Panc1 (cell line): ENCODE measurements at regions not wholly inside any gene's neighbourhood (a gene's known extent, or its start where the extent isn't known, plus 50 kb on each side); places are given as distances from the start of the nearest gene placed in this dataset.
"Not testable (repeated sequence)": the region's sequence is repeated elsewhere in the genome, so short reads cannot be mapped to it uniquely, and the experiment has no call there.

Experiments used
- ATAC-seq: fragments of 200-7000 bp; cut with Tn5 transposase; 2 replicates; pipeline ENCODE4 v1.9.1; 2020; ENCODE audit warnings: mild to moderate bottlenecking, moderate library complexity
- BruUV-seq: library from RNA; stranded (reverse); fragments of 400-500 nt; replicated peaks from 2 replicates; lab custom pipeline; 2021; lab: Mats Ljungman, UMichigan
- CTCF ChIA-PET: fragments of 300-600 bp; sonication (Branson Sonifier 250); formaldehyde crosslinking; loops from one replicate; lab custom pipeline; 2022; ENCODE audit warnings: antibody characterized with exemption; lab: Charles Lee
- POLR2A ChIA-PET: fragments of 300-600 bp; sonication (Branson Sonifier 250); formaldehyde crosslinking; loops from one replicate; lab custom pipeline; 2022; ENCODE audit warnings: antibody characterized with exemption; lab: Charles Lee
- DNase-seq: peaks from one replicate; pipeline ENCODE4 v3.0.0-alpha.2; 2010; ENCODE audit warnings: low read depth, low spot score
- H3K27ac ChIP-seq: 2 replicates; pipeline ENCODE4 v1.5.1; 2011; ENCODE audit warnings: mild to moderate bottlenecking, low read length, inconsistent platforms
- H3K27me3 ChIP-seq: fragments of 200-500 bp; sonication (Bioruptor generic); 2 replicates; pipeline ENCODE4 v1.6.0; 2014; ENCODE audit warnings: low read length, inconsistent platforms; ENCODE audit not compliant: control insufficient read depth, insufficient read depth
- H3K36me3 ChIP-seq: fragments of 200-500 bp; sonication (Bioruptor generic); 2 replicates; pipeline ENCODE4 v1.5.1; 2014; ENCODE audit warnings: inconsistent platforms, mild to moderate bottlenecking, low read length, moderate library complexity; ENCODE audit not compliant: control insufficient read depth, insufficient read depth
- H3K4me1 ChIP-seq: 2 replicates; pipeline ENCODE4 v1.5.1; 2011; ENCODE audit warnings: inconsistent platforms, mild to moderate bottlenecking, low read length, moderate library complexity; ENCODE audit not compliant: control insufficient read depth, insufficient read depth
- H3K4me3 ChIP-seq, 2 experiments: 2 replicates each; pipeline ENCODE4 v1.5.1; 2011 to 2012; ENCODE audit warnings: low read depth in 2 of 2, low read length in 2 of 2, mild to moderate bottlenecking in 2 of 2, inconsistent platforms in 1 of 2, moderate library complexity in 1 of 2
- H3K9me3 ChIP-seq: fragments of 200-500 bp; sonication (Bioruptor generic); 2 replicates; pipeline ENCODE4 v1.5.1; 2014; ENCODE audit warnings: low read depth, mild to moderate bottlenecking, inconsistent platforms, low read length, moderate library complexity; ENCODE audit not compliant: control insufficient read depth, insufficient read depth
- CTCF ChIP-seq: fragments of 450-650 bp; IDR thresholded peaks from 2 replicates; pipeline ENCODE4 v1.5.1; 2017; ENCODE audit warnings: mild to moderate bottlenecking
- POLR2AphosphoS5 ChIP-seq: IDR thresholded peaks from 2 replicates; pipeline ENCODE4 v1.6.1; 2012; ENCODE audit warnings: mild to moderate bottlenecking, low read depth, low read length, moderate library complexity
- REST ChIP-seq, 2 experiments: IDR thresholded peaks; 2 replicates each; pipeline ENCODE4 v1.6.1; 2011 to 2012; ENCODE audit warnings: low read depth in 2 of 2, control low read depth in 1 of 2, low read length in 1 of 2, mild to moderate bottlenecking in 1 of 2, moderate library complexity in 1 of 2; ENCODE audit not compliant: insufficient read depth in 1 of 2
- SIN3A ChIP-seq: IDR thresholded peaks from 2 replicates; pipeline ENCODE4 v1.6.1; 2012; ENCODE audit warnings: low read depth, mild to moderate bottlenecking, low read length, moderate library complexity, borderline replicate concordance; ENCODE audit not compliant: insufficient read depth
- TCF7L2 ChIP-seq: IDR thresholded peaks from 2 replicates; pipeline ENCODE4 v1.6.1; 2011; ENCODE audit warnings: mild to moderate bottlenecking, low read depth, low read length, inconsistent platforms
- in situ Hi-C: cut with HindIII; loops from 2 replicates; pipeline ENCODE4 v1.10.0; 2016; ENCODE audit warnings: low sequenced_read_pairs, low pct_unique_long_range_greater_than_20kb
- intact Hi-C: fragments of 100-400 bp; cut with micrococcal nuclease; formaldehyde crosslinking; loops from one replicate; pipeline ENCODE4 v1.10.0; 2022; ENCODE audit not compliant: unreplicated experiment

- H3K27ac ChIP-seq, H3K27me3 ChIP-seq, H3K4me1 ChIP-seq, ATAC-seq, DNase-seq, intact Hi-C loops, H3K36me3 ChIP-seq, H3K4me3 ChIP-seq, CTCF ChIA-PET, POLR2A ChIA-PET, H3K9me3 ChIP-seq, BruUV-seq, in situ Hi-C loops: not testable (repeated sequence)
Observed at GRCh38 chr4:86413426-86413825, 53.6 kb upstream of the MAPK10 start.

- H3K36me3 ChIP-seq, result no peaks in the 10 kb centered on the region
- POLR2A ChIA-PET, result no interaction called here
- no peaks in the 10 kb centered on the region for H3K4me1 ChIP-seq
- no peak overlapping the region for H3K4me3 ChIP-seq
- CTCF ChIA-PET, result no interaction called here
- in situ Hi-C loops (no loop called here), intact Hi-C loops (no loop called here)
- no peaks in the 10 kb centered on the region for H3K27me3 ChIP-seq
- BruUV-seq, result no TSS peak
- TF ChIP-seq TCF7L2, result no peak
- no peak for TF ChIP-seq CTCF
- TF ChIP-seq REST (IDR thresholded peaks at IDR 0.05; ENCODE audit: insufficient read depth in 1 of 2, low read depth in 2 of 2, low read length in 1 of 2), result no peak
- no peak for TF ChIP-seq POLR2AphosphoS5
- no peak for TF ChIP-seq SIN3A
- ATAC-seq, result no peak
- no peak overlapping the region for H3K27ac ChIP-seq
- no peaks in the 10 kb centered on the region for H3K9me3 ChIP-seq
- DNase-seq, result no peak
Observed at GRCh38 chr4:86414686-86415085, 54.8 kb upstream of the MAPK10 start.

- no TSS peak for BruUV-seq
- no peak overlapping the region for H3K27ac ChIP-seq
- TF ChIP-seq CTCF (no peak), REST (IDR thresholded peaks at IDR 0.05; ENCODE audit: insufficient read depth in 1 of 2, low read depth in 2 of 2, low read length in 1 of 2) (no peak), SIN3A (no peak), POLR2AphosphoS5 (no peak), TCF7L2 (no peak)
- no peaks in the 10 kb centered on the region for H3K27me3 ChIP-seq
- intact Hi-C loops, result no loop called here
- H3K4me3 ChIP-seq, result no peak overlapping the region
- no peaks in the 10 kb centered on the region for H3K9me3 ChIP-seq
- ChIA-PET CTCF (no interaction called here), POLR2A (no interaction called here)
- H3K4me1 ChIP-seq, result no peaks in the 10 kb centered on the region
- H3K36me3 ChIP-seq, result no peaks in the 10 kb centered on the region
- ATAC-seq (no peak), DNase-seq (no peak)
- in situ Hi-C loops, result no loop called here
Observed at GRCh38 chr4:86416081-86416480, 56.2 kb upstream of the MAPK10 start.
